ENCODE measurements at regions not wholly inside any gene's neighbourhood (a gene's known extent, or its start where the extent isn't known, plus 50 kb on each side); places are given as distances from the start of the nearest gene placed in this dataset.

DNA sequence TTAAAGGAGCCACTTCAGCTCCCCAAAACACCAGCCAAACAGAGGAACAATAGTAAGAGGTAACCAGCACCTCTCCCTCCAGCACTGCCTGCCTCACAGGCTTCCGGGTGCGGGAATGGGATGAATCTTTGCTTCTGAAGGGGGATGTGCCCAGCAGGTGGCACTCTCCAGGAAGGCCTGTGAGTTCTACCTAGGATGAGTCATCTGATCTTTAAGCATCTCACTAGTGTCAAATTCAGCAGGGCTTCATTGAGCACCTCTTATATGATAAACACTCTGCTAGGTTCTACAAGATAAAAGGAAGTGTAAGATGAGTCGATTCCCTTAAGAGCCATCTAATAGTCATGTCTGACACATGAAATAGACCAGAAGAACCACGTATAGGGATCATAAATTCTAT lies 237.4 kb upstream of the UMPS start:
- Histone ChIP-seq H3K4me3 (ENCODE audit: low read depth in 1 of 3, low read length in 3 of 3) (no peak overlapping the region), H3K4me1 (ENCODE audit: control insufficient read depth in 4 of 4, insufficient read depth in 4 of 4, low read length in 3 of 4) (no peaks in the 10 kb centered on the region), H3K27ac (ENCODE audit: low read depth in 1 of 2, low read length in 2 of 2) (no peak overlapping the region), H3K9ac (ENCODE audit: low read depth in 1 of 2, low read length in 2 of 2) (no peak overlapping the region), H3K27me3 (ENCODE audit: control insufficient read depth in 4 of 4, insufficient read depth in 4 of 4, low read length in 3 of 4) (no peaks in the 10 kb centered on the region), H3K9me3 (ENCODE audit: control insufficient read depth in 4 of 4, low read length in 3 of 4) (no peaks in the 10 kb centered on the region), H3K36me3 (ENCODE audit: control insufficient read depth in 4 of 4, insufficient read depth in 3 of 4, low read depth in 1 of 4, low read length in 3 of 4) (no peaks in the 10 kb centered on the region)
- 54% methylated on average over 4 of the region's 4 CpGs for WGBS
- peak; percentile 46 for DNase-seq (ENCODE audit: low spot score)
- TF ChIP-seq YY1 (IDR thresholded peaks at IDR 0.05), result no peak
- TF ChIP-seq RAD21 (IDR thresholded peaks at IDR 0.05), result peak; percentile 82 to 85
- TF ChIP-seq, protein P1, sequence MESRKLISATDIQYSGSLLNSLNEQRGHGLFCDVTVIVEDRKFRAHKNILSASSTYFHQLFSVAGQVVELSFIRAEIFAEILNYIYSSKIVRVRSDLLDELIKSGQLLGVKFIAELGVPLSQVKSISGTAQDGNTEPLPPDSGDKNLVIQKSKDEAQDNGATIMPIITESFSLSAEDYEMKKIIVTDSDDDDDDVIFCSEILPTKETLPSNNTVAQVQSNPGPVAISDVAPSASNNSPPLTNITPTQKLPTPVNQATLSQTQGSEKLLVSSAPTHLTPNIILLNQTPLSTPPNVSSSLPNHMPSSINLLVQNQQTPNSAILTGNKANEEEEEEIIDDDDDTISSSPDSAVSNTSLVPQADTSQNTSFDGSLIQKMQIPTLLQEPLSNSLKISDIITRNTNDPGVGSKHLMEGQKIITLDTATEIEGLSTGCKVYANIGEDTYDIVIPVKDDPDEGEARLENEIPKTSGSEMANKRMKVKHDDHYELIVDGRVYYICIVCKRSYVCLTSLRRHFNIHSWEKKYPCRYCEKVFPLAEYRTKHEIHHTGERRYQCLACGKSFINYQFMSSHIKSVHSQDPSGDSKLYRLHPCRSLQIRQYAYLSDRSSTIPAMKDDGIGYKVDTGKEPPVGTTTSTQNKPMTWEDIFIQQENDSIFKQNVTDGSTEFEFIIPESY (IDR thresholded peaks at IDR 0.05), result no peak
- no peak for TF ChIP-seq EGR1 (IDR thresholded peaks at IDR 0.05; ENCODE audit: low read depth in 2 of 2)
- no peak for TF ChIP-seq HNF4A (conservative IDR thresholded peaks at IDR 0.05)
- no peak for TF ChIP-seq NR2F2 (IDR thresholded peaks at IDR 0.05)
- peak; percentile 98 to 99 for TF ChIP-seq JUND (IDR thresholded peaks at IDR 0.05)
- TF ChIP-seq, protein P2, sequence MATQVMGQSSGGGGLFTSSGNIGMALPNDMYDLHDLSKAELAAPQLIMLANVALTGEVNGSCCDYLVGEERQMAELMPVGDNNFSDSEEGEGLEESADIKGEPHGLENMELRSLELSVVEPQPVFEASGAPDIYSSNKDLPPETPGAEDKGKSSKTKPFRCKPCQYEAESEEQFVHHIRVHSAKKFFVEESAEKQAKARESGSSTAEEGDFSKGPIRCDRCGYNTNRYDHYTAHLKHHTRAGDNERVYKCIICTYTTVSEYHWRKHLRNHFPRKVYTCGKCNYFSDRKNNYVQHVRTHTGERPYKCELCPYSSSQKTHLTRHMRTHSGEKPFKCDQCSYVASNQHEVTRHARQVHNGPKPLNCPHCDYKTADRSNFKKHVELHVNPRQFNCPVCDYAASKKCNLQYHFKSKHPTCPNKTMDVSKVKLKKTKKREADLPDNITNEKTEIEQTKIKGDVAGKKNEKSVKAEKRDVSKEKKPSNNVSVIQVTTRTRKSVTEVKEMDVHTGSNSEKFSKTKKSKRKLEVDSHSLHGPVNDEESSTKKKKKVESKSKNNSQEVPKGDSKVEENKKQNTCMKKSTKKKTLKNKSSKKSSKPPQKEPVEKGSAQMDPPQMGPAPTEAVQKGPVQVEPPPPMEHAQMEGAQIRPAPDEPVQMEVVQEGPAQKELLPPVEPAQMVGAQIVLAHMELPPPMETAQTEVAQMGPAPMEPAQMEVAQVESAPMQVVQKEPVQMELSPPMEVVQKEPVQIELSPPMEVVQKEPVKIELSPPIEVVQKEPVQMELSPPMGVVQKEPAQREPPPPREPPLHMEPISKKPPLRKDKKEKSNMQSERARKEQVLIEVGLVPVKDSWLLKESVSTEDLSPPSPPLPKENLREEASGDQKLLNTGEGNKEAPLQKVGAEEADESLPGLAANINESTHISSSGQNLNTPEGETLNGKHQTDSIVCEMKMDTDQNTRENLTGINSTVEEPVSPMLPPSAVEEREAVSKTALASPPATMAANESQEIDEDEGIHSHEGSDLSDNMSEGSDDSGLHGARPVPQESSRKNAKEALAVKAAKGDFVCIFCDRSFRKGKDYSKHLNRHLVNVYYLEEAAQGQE (IDR thresholded peaks at IDR 0.05), result no peak
- TF ChIP-seq, protein P3, sequence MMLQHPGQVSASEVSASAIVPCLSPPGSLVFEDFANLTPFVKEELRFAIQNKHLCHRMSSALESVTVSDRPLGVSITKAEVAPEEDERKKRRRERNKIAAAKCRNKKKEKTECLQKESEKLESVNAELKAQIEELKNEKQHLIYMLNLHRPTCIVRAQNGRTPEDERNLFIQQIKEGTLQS (IDR thresholded peaks at IDR 0.05), result peak; percentile 87
- no peak for TF ChIP-seq GABPA (IDR thresholded peaks at IDR 0.05 in 1 of 2, conservative IDR thresholded peaks at IDR 0.05 in 1 of 2)
- no peak for TF ChIP-seq FOXA1 (IDR thresholded peaks at IDR 0.05)
- TF ChIP-seq, protein P4, sequence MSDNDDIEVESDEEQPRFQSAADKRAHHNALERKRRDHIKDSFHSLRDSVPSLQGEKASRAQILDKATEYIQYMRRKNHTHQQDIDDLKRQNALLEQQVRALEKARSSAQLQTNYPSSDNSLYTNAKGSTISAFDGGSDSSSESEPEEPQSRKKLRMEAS (IDR thresholded peaks at IDR 0.05), result no peak
- TF ChIP-seq HNF4G (IDR thresholded peaks at IDR 0.05), result no peak
- TF ChIP-seq RXRA (IDR thresholded peaks at IDR 0.05), result peak in 1 of 2 donors; percentile 6
- no peak for TF ChIP-seq FOXA2 (IDR thresholded peaks at IDR 0.05)
- TF ChIP-seq, protein P5, sequence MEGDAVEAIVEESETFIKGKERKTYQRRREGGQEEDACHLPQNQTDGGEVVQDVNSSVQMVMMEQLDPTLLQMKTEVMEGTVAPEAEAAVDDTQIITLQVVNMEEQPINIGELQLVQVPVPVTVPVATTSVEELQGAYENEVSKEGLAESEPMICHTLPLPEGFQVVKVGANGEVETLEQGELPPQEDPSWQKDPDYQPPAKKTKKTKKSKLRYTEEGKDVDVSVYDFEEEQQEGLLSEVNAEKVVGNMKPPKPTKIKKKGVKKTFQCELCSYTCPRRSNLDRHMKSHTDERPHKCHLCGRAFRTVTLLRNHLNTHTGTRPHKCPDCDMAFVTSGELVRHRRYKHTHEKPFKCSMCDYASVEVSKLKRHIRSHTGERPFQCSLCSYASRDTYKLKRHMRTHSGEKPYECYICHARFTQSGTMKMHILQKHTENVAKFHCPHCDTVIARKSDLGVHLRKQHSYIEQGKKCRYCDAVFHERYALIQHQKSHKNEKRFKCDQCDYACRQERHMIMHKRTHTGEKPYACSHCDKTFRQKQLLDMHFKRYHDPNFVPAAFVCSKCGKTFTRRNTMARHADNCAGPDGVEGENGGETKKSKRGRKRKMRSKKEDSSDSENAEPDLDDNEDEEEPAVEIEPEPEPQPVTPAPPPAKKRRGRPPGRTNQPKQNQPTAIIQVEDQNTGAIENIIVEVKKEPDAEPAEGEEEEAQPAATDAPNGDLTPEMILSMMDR (IDR thresholded peaks at IDR 0.05; ENCODE audit: low read depth, low read length, missing input control), result peak; percentile 64

DNA sequence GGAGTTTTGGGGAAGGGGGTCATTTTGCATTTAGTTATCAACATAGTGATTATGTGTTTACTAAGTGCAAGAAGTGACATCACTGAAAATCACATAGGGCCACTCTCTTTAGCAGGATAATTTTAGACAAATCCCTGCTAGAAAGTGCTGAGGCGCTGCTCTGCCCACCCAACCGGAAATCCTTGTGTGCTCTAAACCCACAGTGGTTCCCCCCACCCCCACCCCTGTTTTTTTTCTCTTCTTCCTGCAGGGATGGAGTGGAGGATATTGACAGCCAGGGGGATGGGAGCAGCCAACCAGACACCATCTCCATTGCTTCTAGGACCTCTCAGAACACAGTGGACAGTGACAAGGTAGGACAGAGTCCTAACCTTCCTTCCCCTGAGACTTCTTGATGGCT lies 234.2 kb upstream of the UMPS start:
- H3K27me3 ChIP-seq (ENCODE audit: control insufficient read depth in 4 of 4, insufficient read depth in 4 of 4, low read length in 3 of 4), result no peaks in the 10 kb centered on the region
- no peaks in the 10 kb centered on the region for H3K4me1 ChIP-seq (ENCODE audit: control insufficient read depth in 4 of 4, insufficient read depth in 4 of 4, low read length in 3 of 4)
- H3K9me3 ChIP-seq (ENCODE audit: control insufficient read depth in 4 of 4, low read length in 3 of 4), result no peaks in the 10 kb centered on the region
- H3K9ac ChIP-seq (ENCODE audit: low read depth in 1 of 2, low read length in 2 of 2), result no peak overlapping the region
- no peak overlapping the region for H3K27ac ChIP-seq (ENCODE audit: low read depth in 1 of 2, low read length in 2 of 2)
- WGBS, result 69% methylated on average over 2 of the region's 2 CpGs
- DNase-seq (ENCODE audit: low spot score), result no peak
- no peak overlapping the region for H3K4me3 ChIP-seq (ENCODE audit: low read depth in 1 of 3, low read length in 3 of 3)
- no peaks in the 10 kb centered on the region for H3K36me3 ChIP-seq (ENCODE audit: control insufficient read depth in 4 of 4, insufficient read depth in 3 of 4, low read depth in 1 of 4, low read length in 3 of 4)
- TF ChIP-seq, protein P5 (IDR thresholded peaks at IDR 0.05; ENCODE audit: low read depth, low read length, missing input control), result no peak
- TF ChIP-seq EGR1 (IDR thresholded peaks at IDR 0.05; ENCODE audit: low read depth in 2 of 2) (no peak), FOXA1 (IDR thresholded peaks at IDR 0.05) (no peak), NR2F2 (IDR thresholded peaks at IDR 0.05) (no peak), YY1 (IDR thresholded peaks at IDR 0.05) (no peak), SP1 (IDR thresholded peaks at IDR 0.05) (no peak), RAD21 (IDR thresholded peaks at IDR 0.05) (no peak), GABPA (IDR thresholded peaks at IDR 0.05 in 1 of 2, conservative IDR thresholded peaks at IDR 0.05 in 1 of 2) (no peak), HNF4G (IDR thresholded peaks at IDR 0.05) (no peak), FOXA2 (IDR thresholded peaks at IDR 0.05) (no peak)
- TF ChIP-seq, protein P3 (IDR thresholded peaks at IDR 0.05), result no peak
- TF ChIP-seq, protein P1 (IDR thresholded peaks at IDR 0.05), result no peak
- TF ChIP-seq, protein P4 (IDR thresholded peaks at IDR 0.05), result no peak

Measured in liver (tissue), 8 donors.